ENCODE measurements at regions not wholly inside any gene's neighbourhood (a gene's known extent, or its start where the extent isn't known, plus 50 kb on each side); places are given as distances from the start of the nearest gene placed in this dataset.

GRCh38 chr12:69157023-69157655 lies 82.2 kb upstream of the CPSF6 start:
- H3K36me3 ChIP-seq (replicated peaks; ENCODE audit: low read depth, low read length), result peaks cover 6% of the 10 kb centered on the region
- peak overlapping the region; percentile 90 for H3K4me2 ChIP-seq (ENCODE audit: low read length)
- no peaks in the 10 kb centered on the region for H3K79me2 ChIP-seq (ENCODE audit: low read length)
- H4K20me1 ChIP-seq (ENCODE audit: insufficient read depth, low read length), result no peaks in the 10 kb centered on the region
- H3K4me1 ChIP-seq (ENCODE audit: low read length), result peaks cover 37% of the 10 kb centered on the region
- H3K27ac ChIP-seq (ENCODE audit: low read length), result peak overlapping the region; percentile 28; the same call in 1 of the 2 replicates
- H3K9ac ChIP-seq (ENCODE audit: low read length), result peak overlapping the region; percentile 44
- H3K9me3 ChIP-seq (ENCODE audit: insufficient read depth, low read length), result peaks cover 9% of the 10 kb centered on the region; the same call in 1 of the 2 replicates
- no peaks in the 10 kb centered on the region for H3K27me3 ChIP-seq (ENCODE audit: low read depth, low read length)
- TF ChIP-seq EZH2phosphoT487 (IDR thresholded peaks at IDR 0.05; ENCODE audit: low read depth), result no peak
- TF ChIP-seq CTCF (IDR thresholded peaks at IDR 0.05; ENCODE audit: low read depth, low read length), result peak; percentile 90
- peak overlapping the region; percentile 66 for H3K4me3 ChIP-seq (ENCODE audit: low read length)
- H2AFZ ChIP-seq (ENCODE audit: low read depth, low read length), result peak overlapping the region; percentile 90

- H3K9me3 ChIP-seq (ENCODE audit: insufficient read depth, low read length), result peaks cover 12% of the 10 kb centered on the region; the same call in 1 of the 2 replicates
- peak overlapping the region; percentile 40 for H3K4me2 ChIP-seq (ENCODE audit: low read length)
- H3K79me2 ChIP-seq (ENCODE audit: low read length), result no peaks in the 10 kb centered on the region
- no peaks in the 10 kb centered on the region for H4K20me1 ChIP-seq (ENCODE audit: insufficient read depth, low read length)
- H3K9ac ChIP-seq (ENCODE audit: low read length), result peak overlapping the region; percentile 9; the same call in 1 of the 2 replicates
- H3K4me1 ChIP-seq (ENCODE audit: low read length), result peaks cover 36% of the 10 kb centered on the region
- TF ChIP-seq CTCF (IDR thresholded peaks at IDR 0.05; ENCODE audit: low read depth, low read length) (no peak), EZH2phosphoT487 (IDR thresholded peaks at IDR 0.05; ENCODE audit: low read depth) (no peak)
- H3K27ac ChIP-seq (ENCODE audit: low read length), result peak overlapping the region; percentile 78
- peak overlapping the region; percentile 12; the same call in 1 of the 2 replicates for H3K4me3 ChIP-seq (ENCODE audit: low read length)
- H3K36me3 ChIP-seq (replicated peaks; ENCODE audit: low read depth, low read length), result peaks cover 8% of the 10 kb centered on the region
- H2AFZ ChIP-seq (ENCODE audit: low read depth, low read length), result no peak overlapping the region
- H3K27me3 ChIP-seq (ENCODE audit: low read depth, low read length), result no peaks in the 10 kb centered on the region
These were observed 77.5 kb upstream of the CPSF6 start for GRCh38 chr12:69161829-69162228.

- Histone ChIP-seq H3K4me1 (ENCODE audit: low read length) (peaks cover 35% of the 10 kb centered on the region), H3K4me3 (ENCODE audit: low read length) (no peak overlapping the region), H3K36me3 (replicated peaks; ENCODE audit: low read depth, low read length) (peaks cover 8% of the 10 kb centered on the region), H3K27ac (ENCODE audit: low read length) (no peak overlapping the region), H4K20me1 (ENCODE audit: insufficient read depth, low read length) (no peaks in the 10 kb centered on the region), H3K4me2 (ENCODE audit: low read length) (no peak overlapping the region), H3K9ac (ENCODE audit: low read length) (no peak overlapping the region), H3K79me2 (ENCODE audit: low read length) (no peaks in the 10 kb centered on the region), H2AFZ (ENCODE audit: low read depth, low read length) (no peak overlapping the region), H3K9me3 (ENCODE audit: insufficient read depth, low read length) (peaks cover 12% of the 10 kb centered on the region; the same call in 1 of the 2 replicates), H3K27me3 (ENCODE audit: low read depth, low read length) (no peaks in the 10 kb centered on the region)
- no peak for TF ChIP-seq CTCF (IDR thresholded peaks at IDR 0.05; ENCODE audit: low read depth, low read length)
- no peak for TF ChIP-seq EZH2phosphoT487 (IDR thresholded peaks at IDR 0.05; ENCODE audit: low read depth)
These were observed 75.5 kb upstream of the CPSF6 start for GRCh38 chr12:69163681-69164362.

GRCh38 chr12:69167648-69168165 lies 71.7 kb upstream of the CPSF6 start:
- Histone ChIP-seq H3K27ac (ENCODE audit: low read length) (no peak overlapping the region), H3K36me3 (replicated peaks; ENCODE audit: low read depth, low read length) (peaks cover 2% of the 10 kb centered on the region)
- TF ChIP-seq EZH2phosphoT487 (IDR thresholded peaks at IDR 0.05; ENCODE audit: low read depth), result no peak
- no peak for TF ChIP-seq CTCF (IDR thresholded peaks at IDR 0.05; ENCODE audit: low read depth, low read length)

More at GRCh38 chr12:69167648-69168165, 71.7 kb upstream of the CPSF6 start:
- H3K79me2 ChIP-seq (ENCODE audit: low read length), result no peaks in the 10 kb centered on the region
- no peak overlapping the region for H2AFZ ChIP-seq (ENCODE audit: low read depth, low read length)
- peaks cover 3% of the 10 kb centered on the region; the same call in 1 of the 2 replicates for H3K9me3 ChIP-seq (ENCODE audit: insufficient read depth, low read length)
- no peaks in the 10 kb centered on the region for H4K20me1 ChIP-seq (ENCODE audit: insufficient read depth, low read length)
- no peak overlapping the region for H3K4me2 ChIP-seq (ENCODE audit: low read length)
- peaks cover 10% of the 10 kb centered on the region for H3K4me1 ChIP-seq (ENCODE audit: low read length)
- no peak overlapping the region for H3K9ac ChIP-seq (ENCODE audit: low read length)
- no peak overlapping the region for H3K4me3 ChIP-seq (ENCODE audit: low read length)
- no peaks in the 10 kb centered on the region for H3K27me3 ChIP-seq (ENCODE audit: low read depth, low read length)

Data from OCI-LY3 (cell line).